GM06990 (cell line): ENCODE measurements at regions not wholly inside any gene's neighbourhood (a gene's known extent, or its start where the extent isn't known, plus 50 kb on each side); places are given as distances from the start of the nearest gene placed in this dataset.
A peak's percentile ranks its signal among the peaks of the same experiment; 100 is the strongest.

Source experiments
- DNase-seq: peaks from one replicate; pipeline ENCODE4 v3.0.0-alpha.2; 2011; ENCODE audit not compliant: insufficient read length; ENCODE audit errors: extremely low read depth
- H3K27me3 ChIP-seq: replicated peaks from 2 replicates; pipeline ENCODE4 v1.6.0; 2011; ENCODE audit warnings: low read length; ENCODE audit not compliant: control insufficient read depth, insufficient read depth
- H3K36me3 ChIP-seq: 2 replicates; pipeline ENCODE4 v1.5.1; 2011; ENCODE audit warnings: low read length; ENCODE audit not compliant: control insufficient read depth, insufficient read depth
- H3K4me3 ChIP-seq: replicated peaks from 2 replicates; pipeline ENCODE4 v1.5.1; 2011; ENCODE audit warnings: low read depth, mild to moderate bottlenecking, control low read depth, low read length
- TF ChIP-seq, protein P1 (sequence below): IDR thresholded peaks from 2 replicates; pipeline ENCODE4 v1.5.1; 2011; ENCODE audit warnings: low read length, control low read depth, mild to moderate bottlenecking, inconsistent platforms; ENCODE audit not compliant: insufficient read depth, poor library complexity, severe bottlenecking

GRCh38 chr4:80140194-80140593 is 57.1 kb upstream of the PRDM8 start:
- TF ChIP-seq, protein P1, sequence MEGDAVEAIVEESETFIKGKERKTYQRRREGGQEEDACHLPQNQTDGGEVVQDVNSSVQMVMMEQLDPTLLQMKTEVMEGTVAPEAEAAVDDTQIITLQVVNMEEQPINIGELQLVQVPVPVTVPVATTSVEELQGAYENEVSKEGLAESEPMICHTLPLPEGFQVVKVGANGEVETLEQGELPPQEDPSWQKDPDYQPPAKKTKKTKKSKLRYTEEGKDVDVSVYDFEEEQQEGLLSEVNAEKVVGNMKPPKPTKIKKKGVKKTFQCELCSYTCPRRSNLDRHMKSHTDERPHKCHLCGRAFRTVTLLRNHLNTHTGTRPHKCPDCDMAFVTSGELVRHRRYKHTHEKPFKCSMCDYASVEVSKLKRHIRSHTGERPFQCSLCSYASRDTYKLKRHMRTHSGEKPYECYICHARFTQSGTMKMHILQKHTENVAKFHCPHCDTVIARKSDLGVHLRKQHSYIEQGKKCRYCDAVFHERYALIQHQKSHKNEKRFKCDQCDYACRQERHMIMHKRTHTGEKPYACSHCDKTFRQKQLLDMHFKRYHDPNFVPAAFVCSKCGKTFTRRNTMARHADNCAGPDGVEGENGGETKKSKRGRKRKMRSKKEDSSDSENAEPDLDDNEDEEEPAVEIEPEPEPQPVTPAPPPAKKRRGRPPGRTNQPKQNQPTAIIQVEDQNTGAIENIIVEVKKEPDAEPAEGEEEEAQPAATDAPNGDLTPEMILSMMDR: no peak
- DNase-seq: no peak
- Histone ChIP-seq H3K4me3 (no peak overlapping the region), H3K27me3 (no peaks in the 10 kb centered on the region), H3K36me3 (no peaks in the 10 kb centered on the region)

DNA sequence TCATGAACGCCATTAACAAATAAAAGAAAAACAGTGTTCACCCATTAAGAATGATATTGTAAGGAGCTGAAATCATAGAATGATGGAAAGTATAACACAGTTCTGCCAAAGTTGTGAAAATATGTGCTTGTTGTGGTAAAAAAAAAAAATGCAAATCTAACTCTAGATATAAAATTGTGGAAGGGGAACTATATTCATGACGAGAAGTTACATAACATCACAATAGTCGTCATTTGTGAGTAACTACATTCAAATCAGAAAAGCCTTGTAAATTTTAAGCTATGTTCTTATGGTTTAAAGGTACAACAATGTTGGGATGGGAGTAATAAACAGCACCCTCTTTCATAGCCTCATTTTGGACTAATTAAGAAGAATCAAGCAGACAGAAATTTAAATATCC is 57.6 kb upstream of the PRDM8 start:
- Histone ChIP-seq H3K27me3 (no peaks in the 10 kb centered on the region), H3K4me3 (no peak overlapping the region), H3K36me3 (no peaks in the 10 kb centered on the region)
- TF ChIP-seq, protein P1: no peak
- DNase-seq: no peak

DNA sequence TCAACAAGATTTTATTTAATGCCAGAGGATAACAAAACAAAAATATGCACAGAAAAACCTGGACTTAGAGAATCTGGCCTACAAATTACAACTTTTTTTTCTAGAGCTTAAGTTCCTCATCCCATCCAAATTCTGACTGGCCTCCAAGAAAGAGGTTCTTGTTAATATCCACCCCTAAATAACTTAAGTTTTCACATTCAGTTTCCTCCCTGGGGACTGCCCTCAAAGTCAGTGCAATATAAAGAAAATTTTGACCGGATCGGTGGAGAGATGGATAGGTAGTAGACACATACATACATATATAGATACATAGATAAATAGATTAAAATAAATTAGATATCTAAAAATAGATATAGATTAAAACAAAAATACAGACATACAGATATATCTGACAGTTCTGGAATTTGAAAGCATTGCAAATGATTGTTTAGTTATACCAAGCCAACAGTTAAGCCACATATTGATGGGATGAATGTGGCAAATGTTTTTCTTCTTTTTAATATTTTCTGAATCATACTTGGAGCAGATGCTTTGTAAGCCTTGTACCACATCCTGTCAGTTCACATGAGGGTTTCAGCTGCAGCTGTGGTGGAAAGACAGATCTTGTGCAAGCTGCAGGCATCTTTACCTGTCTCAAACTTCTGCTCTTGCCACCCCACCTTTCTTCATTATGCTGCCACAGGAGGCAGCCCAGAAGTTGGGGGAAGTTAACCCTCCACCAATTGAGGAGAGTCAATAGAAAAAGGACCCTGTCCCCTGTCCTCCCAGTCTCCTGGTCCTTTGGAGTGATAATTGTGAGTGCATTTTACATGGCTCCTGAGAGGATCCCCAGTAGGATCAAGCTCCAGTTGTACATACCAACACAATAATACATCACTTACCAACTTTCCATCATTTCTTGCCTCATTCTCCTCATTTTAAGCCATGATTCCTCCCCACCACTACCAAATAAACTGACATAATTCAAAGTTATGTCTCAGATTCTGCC is 58.5 kb upstream of the PRDM8 start:
- TF ChIP-seq, protein P1: no peak

DNA sequence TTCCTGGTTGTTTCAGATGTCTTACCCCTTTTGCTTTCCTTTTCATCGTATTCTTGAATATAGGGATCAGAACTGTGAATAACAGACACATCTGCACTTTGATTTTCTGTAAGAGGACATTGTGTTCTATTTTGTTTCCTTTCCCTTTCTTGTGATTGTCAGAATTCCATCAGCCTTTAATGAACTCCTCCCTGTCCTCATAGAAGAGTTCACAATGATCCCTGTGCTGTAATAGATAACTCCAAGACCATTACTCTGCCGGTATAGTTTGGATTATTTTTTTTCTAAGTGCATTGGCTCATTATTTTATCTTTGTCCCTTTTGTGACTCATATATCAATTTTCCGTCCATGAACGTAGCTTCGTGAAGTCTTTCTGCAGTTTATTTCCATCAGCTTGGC is 59.7 kb upstream of the PRDM8 start:
- TF ChIP-seq, protein P1: no peak
- Histone ChIP-seq H3K4me3 (no peak overlapping the region), H3K36me3 (no peaks in the 10 kb centered on the region), H3K27me3 (no peaks in the 10 kb centered on the region)
- no peak for DNase-seq

More for the DNA sequence above, 58.5 kb upstream of the PRDM8 start:
- no peak overlapping the region for H3K4me3 ChIP-seq
- peak; percentile 20 for DNase-seq
- H3K27me3 ChIP-seq: no peaks in the 10 kb centered on the region
- H3K36me3 ChIP-seq: no peaks in the 10 kb centered on the region

DNA sequence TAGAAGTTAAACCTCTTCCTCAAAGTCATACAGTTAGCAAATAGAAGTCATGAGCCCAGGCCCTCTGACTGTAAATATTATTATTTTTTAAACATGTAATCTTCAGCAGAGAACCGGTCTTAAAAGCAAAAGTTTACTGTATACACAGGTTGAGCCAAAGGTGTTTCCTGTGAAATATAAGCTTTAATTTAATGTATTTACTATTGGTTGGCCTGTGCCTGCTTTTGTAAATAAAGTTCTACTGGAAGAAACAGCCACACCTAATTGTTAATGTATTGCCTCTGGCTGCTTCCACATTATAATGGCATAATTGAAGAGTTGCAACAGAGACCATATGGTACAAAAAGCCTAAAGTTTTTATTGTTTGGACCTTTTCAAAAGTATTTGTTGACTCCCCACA is 61.0 kb upstream of the PRDM8 start:
- Histone ChIP-seq H3K27me3 (no peaks in the 10 kb centered on the region), H3K4me3 (no peak overlapping the region), H3K36me3 (no peaks in the 10 kb centered on the region)
- TF ChIP-seq, protein P1: no peak
- DNase-seq: no peak
